ENCODE measurements at regions not wholly inside any gene's neighbourhood (a gene's known extent, or its start where the extent isn't known, plus 50 kb on each side); places are given as distances from the start of the nearest gene placed in this dataset.

- Histone ChIP-seq H4K20me1 (ENCODE audit: insufficient read depth, low read length) (no peaks in the 10 kb centered on the region), H3K9ac (ENCODE audit: insufficient read depth, low read length, poor library complexity, severe bottlenecking) (no peak overlapping the region), H3K4me1 (ENCODE audit: control insufficient read depth in 1 of 2, insufficient read depth in 2 of 2, low read length in 2 of 2) (no peaks in the 10 kb centered on the region), H3K27ac (ENCODE audit: low read depth in 1 of 2, low read length in 2 of 2) (no peak overlapping the region), H3K4me3 (replicated peaks in 1 of 3; ENCODE audit: low read depth in 2 of 3, low read length in 3 of 3) (no peak overlapping the region), H3K9me3 (replicated peaks in 1 of 2; ENCODE audit: control insufficient read depth in 1 of 2, insufficient read depth in 1 of 2, low read length in 2 of 2) (no peaks in the 10 kb centered on the region), H3K36me3 (replicated peaks in 1 of 2; ENCODE audit: control insufficient read depth in 1 of 2, insufficient read depth in 2 of 2, low read length in 2 of 2) (peaks cover 44 to 79% of the 10 kb centered on the region in 2 donors), H3K79me2 (ENCODE audit: insufficient read depth, low read length) (peaks cover 5% of the 10 kb centered on the region), H2AFZ (ENCODE audit: insufficient read depth, low read depth, low read length, poor library complexity, severe bottlenecking) (no peak overlapping the region), H3K27me3 (ENCODE audit: control insufficient read depth in 2 of 2, insufficient read depth in 2 of 2, low read length in 2 of 2) (no peaks in the 10 kb centered on the region), H3K4me2 (replicated peaks; ENCODE audit: extremely low read depth, low read length, poor library complexity, severe bottlenecking) (no peak overlapping the region)
- intact Hi-C loops (cut with micrococcal nuclease), result no loop called here
- no peaks in the 10 kb centered on the region for H3K27me3 Mint-ChIP-seq (ENCODE audit: low read depth in 3 of 3)
- H3K4me1 Mint-ChIP-seq, result no peaks in the 10 kb centered on the region
- no peak for DNase-seq
- TF ChIP-seq CTCF (IDR thresholded peaks at IDR 0.05), result no peak
- no peak overlapping the region for H3K4me3 Mint-ChIP-seq
- no CpG with 5 or more reads among the region's 1 CpG for WGBS (ENCODE audit: insufficient coverage)
- H3K27ac Mint-ChIP-seq, result no peak overlapping the region
- peaks cover 54 to 65% of the 10 kb centered on the region in 2 donors for H3K36me3 Mint-ChIP-seq
- no peaks in the 10 kb centered on the region for H3K9me3 Mint-ChIP-seq
Observed at GRCh38 chr2:201018636-201019035, 52.8 kb downstream of the HYCC2 start.

- H2AFZ ChIP-seq (ENCODE audit: insufficient read depth, low read depth, low read length, poor library complexity, severe bottlenecking), result no peak overlapping the region
- H3K36me3 ChIP-seq (replicated peaks in 1 of 2; ENCODE audit: control insufficient read depth in 1 of 2, insufficient read depth in 2 of 2, low read length in 2 of 2), result peaks cover 30 to 79% of the 10 kb centered on the region in 2 donors
- no peaks in the 10 kb centered on the region for H3K9me3 ChIP-seq (replicated peaks in 1 of 2; ENCODE audit: control insufficient read depth in 1 of 2, insufficient read depth in 1 of 2, low read length in 2 of 2)
- Mint-ChIP-seq H3K4me1 (no peaks in the 10 kb centered on the region), H3K27ac (no peak overlapping the region), H3K9me3 (no peaks in the 10 kb centered on the region), H3K27me3 (ENCODE audit: low read depth in 3 of 3) (no peaks in the 10 kb centered on the region), H3K4me3 (no peak overlapping the region), H3K36me3 (peaks cover 47 to 64% of the 10 kb centered on the region in 2 donors)
- no peak overlapping the region for H3K27ac ChIP-seq (ENCODE audit: low read depth in 1 of 2, low read length in 2 of 2)
- no peak for DNase-seq
- 91% methylated on average over 4 of the region's 5 CpGs for WGBS (ENCODE audit: insufficient coverage)
- H3K27me3 ChIP-seq (ENCODE audit: control insufficient read depth in 2 of 2, insufficient read depth in 2 of 2, low read length in 2 of 2), result no peaks in the 10 kb centered on the region
- no peak for TF ChIP-seq CTCF (IDR thresholded peaks at IDR 0.05)
- intact Hi-C loops (cut with micrococcal nuclease), result no loop called here
- H3K4me2 ChIP-seq (replicated peaks; ENCODE audit: extremely low read depth, low read length, poor library complexity, severe bottlenecking), result no peak overlapping the region
- no peak overlapping the region for H3K4me3 ChIP-seq (replicated peaks in 1 of 3; ENCODE audit: low read depth in 2 of 3, low read length in 3 of 3)
- H3K79me2 ChIP-seq (ENCODE audit: insufficient read depth, low read length), result peaks cover 4% of the 10 kb centered on the region
- no peaks in the 10 kb centered on the region for H3K4me1 ChIP-seq (ENCODE audit: control insufficient read depth in 1 of 2, insufficient read depth in 2 of 2, low read length in 2 of 2)
- no peaks in the 10 kb centered on the region for H4K20me1 ChIP-seq (ENCODE audit: insufficient read depth, low read length)
- no peak overlapping the region for H3K9ac ChIP-seq (ENCODE audit: insufficient read depth, low read length, poor library complexity, severe bottlenecking)
Observed at GRCh38 chr2:201016859-201017258, 53.4 kb upstream of the ORC2 start.
